ENCODE measurements at regions not wholly inside any gene's neighbourhood (a gene's known extent, or its start where the extent isn't known, plus 50 kb on each side); places are given as distances from the start of the nearest gene placed in this dataset.

- Histone ChIP-seq H3K4me3 (ENCODE audit: low read depth, low read length) (no peak overlapping the region), H3K36me3 (ENCODE audit: control insufficient read depth, insufficient read depth, low read length) (no peaks in the 10 kb centered on the region), H3K27me3 (ENCODE audit: control insufficient read depth, insufficient read depth, low read length) (no peaks in the 10 kb centered on the region)
- DNase-seq (ENCODE audit: low read depth) = no peak
- TF ChIP-seq CTCF (IDR thresholded peaks at IDR 0.05; ENCODE audit: insufficient read depth, low read length, poor library complexity, severe bottlenecking) = no peak
Measured at GRCh38 chr15:58260205-58260724, 122.1 kb downstream of the AQP9 start.

- DNase-seq (ENCODE audit: low read depth) = no peak
Measured at GRCh38 chr15:58260725-58261267, 122.6 kb downstream of the AQP9 start.

GRCh38 chr15:58261368-58261767, 123.2 kb downstream of the AQP9 start:
- DNase-seq (ENCODE audit: low read depth) = no peak
- TF ChIP-seq CTCF (IDR thresholded peaks at IDR 0.05; ENCODE audit: insufficient read depth, low read length, poor library complexity, severe bottlenecking) = no peak
- no peak overlapping the region for H3K4me3 ChIP-seq (ENCODE audit: low read depth, low read length)

More at GRCh38 chr15:58260725-58261267, 122.6 kb downstream of the AQP9 start:
- H3K4me3 ChIP-seq (ENCODE audit: low read depth, low read length) = no peak overlapping the region
- no peaks in the 10 kb centered on the region for H3K36me3 ChIP-seq (ENCODE audit: control insufficient read depth, insufficient read depth, low read length)
- no peaks in the 10 kb centered on the region for H3K27me3 ChIP-seq (ENCODE audit: control insufficient read depth, insufficient read depth, low read length)
- no peak for TF ChIP-seq CTCF (IDR thresholded peaks at IDR 0.05; ENCODE audit: insufficient read depth, low read length, poor library complexity, severe bottlenecking)

GRCh38 chr15:58264053-58264971, 126.1 kb downstream of the AQP9 start:
- no peak overlapping the region for H3K4me3 ChIP-seq (ENCODE audit: low read depth, low read length)
- H3K36me3 ChIP-seq (ENCODE audit: control insufficient read depth, insufficient read depth, low read length) = no peaks in the 10 kb centered on the region
- no peak for DNase-seq (ENCODE audit: low read depth)
- no peak for TF ChIP-seq CTCF (IDR thresholded peaks at IDR 0.05; ENCODE audit: insufficient read depth, low read length, poor library complexity, severe bottlenecking)
- H3K27me3 ChIP-seq (ENCODE audit: control insufficient read depth, insufficient read depth, low read length) = no peaks in the 10 kb centered on the region

More at GRCh38 chr15:58261368-58261767, 123.2 kb downstream of the AQP9 start:
- Histone ChIP-seq H3K27me3 (ENCODE audit: control insufficient read depth, insufficient read depth, low read length) (no peaks in the 10 kb centered on the region), H3K36me3 (ENCODE audit: control insufficient read depth, insufficient read depth, low read length) (no peaks in the 10 kb centered on the region)

- TF ChIP-seq CTCF (IDR thresholded peaks at IDR 0.05; ENCODE audit: insufficient read depth, low read length, poor library complexity, severe bottlenecking) = no peak
- Histone ChIP-seq H3K36me3 (ENCODE audit: control insufficient read depth, insufficient read depth, low read length) (no peaks in the 10 kb centered on the region), H3K27me3 (ENCODE audit: control insufficient read depth, insufficient read depth, low read length) (no peaks in the 10 kb centered on the region), H3K4me3 (ENCODE audit: low read depth, low read length) (no peak overlapping the region)
- DNase-seq (ENCODE audit: low read depth) = no peak
Measured at GRCh38 chr15:58267051-58267450, 128.9 kb downstream of the AQP9 start.

Measured in kidney epithelial cell (primary cell).